ENCODE measurements at regions not wholly inside any gene's neighbourhood (a gene's known extent, or its start where the extent isn't known, plus 50 kb on each side); places are given as distances from the start of the nearest gene placed in this dataset.

DNA sequence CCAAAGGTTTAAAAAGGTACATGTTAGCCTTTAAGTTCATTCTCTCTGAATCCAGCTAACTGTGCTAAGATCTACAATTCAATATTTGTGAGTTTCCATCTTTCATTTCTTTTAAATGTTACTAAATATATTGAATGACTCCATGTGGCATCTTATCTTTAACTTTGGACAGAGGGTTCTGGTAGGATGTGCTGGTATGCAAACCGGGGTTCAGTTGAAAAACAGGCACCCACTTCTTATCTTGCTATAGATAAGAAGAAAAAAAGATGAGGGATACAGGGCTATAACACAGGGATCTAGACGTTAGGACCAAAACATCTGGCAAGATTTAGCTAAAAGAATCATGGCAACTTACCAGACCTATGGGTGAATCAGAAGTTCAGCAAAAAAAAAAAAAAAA lies 538.3 kb downstream of the EDEM1 start:
- DNase-seq (ENCODE audit: low spot score in 2 of 2, unreplicated experiment in 2 of 2), result no peak
- Mint-ChIP-seq H3K36me3 (no peaks in the 10 kb centered on the region), H3K27ac (no peak overlapping the region), H3K4me3 (no peak overlapping the region), H3K9me3 (no peaks in the 10 kb centered on the region), H3K27me3 (ENCODE audit: low read depth) (no peaks in the 10 kb centered on the region), H3K4me1 (peaks cover 17% of the 10 kb centered on the region)
- TF ChIP-seq, protein P1, sequence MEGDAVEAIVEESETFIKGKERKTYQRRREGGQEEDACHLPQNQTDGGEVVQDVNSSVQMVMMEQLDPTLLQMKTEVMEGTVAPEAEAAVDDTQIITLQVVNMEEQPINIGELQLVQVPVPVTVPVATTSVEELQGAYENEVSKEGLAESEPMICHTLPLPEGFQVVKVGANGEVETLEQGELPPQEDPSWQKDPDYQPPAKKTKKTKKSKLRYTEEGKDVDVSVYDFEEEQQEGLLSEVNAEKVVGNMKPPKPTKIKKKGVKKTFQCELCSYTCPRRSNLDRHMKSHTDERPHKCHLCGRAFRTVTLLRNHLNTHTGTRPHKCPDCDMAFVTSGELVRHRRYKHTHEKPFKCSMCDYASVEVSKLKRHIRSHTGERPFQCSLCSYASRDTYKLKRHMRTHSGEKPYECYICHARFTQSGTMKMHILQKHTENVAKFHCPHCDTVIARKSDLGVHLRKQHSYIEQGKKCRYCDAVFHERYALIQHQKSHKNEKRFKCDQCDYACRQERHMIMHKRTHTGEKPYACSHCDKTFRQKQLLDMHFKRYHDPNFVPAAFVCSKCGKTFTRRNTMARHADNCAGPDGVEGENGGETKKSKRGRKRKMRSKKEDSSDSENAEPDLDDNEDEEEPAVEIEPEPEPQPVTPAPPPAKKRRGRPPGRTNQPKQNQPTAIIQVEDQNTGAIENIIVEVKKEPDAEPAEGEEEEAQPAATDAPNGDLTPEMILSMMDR (IDR thresholded peaks at IDR 0.05; ENCODE audit: unreplicated experiment), result no peak

DNA sequence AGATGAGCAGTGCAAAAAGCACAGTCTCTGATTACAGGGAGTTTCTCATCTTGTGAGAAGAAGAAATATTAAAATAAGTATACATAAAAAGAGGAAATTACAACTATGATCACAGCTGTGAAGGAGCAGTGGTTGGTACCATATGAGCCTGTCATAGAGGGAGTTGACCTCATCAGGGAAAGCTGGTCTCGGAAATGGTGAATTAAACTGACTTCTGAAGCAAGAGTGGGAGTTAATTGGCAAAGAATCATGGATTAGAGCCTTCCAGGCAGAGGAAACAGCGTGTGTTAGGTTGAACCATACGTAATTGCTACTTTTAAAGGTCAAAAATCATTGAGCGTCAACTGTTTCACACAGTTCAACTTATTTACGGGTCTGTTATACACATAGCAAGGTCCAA lies 539.1 kb downstream of the EDEM1 start:
- H3K36me3 Mint-ChIP-seq, result no peaks in the 10 kb centered on the region

DNA sequence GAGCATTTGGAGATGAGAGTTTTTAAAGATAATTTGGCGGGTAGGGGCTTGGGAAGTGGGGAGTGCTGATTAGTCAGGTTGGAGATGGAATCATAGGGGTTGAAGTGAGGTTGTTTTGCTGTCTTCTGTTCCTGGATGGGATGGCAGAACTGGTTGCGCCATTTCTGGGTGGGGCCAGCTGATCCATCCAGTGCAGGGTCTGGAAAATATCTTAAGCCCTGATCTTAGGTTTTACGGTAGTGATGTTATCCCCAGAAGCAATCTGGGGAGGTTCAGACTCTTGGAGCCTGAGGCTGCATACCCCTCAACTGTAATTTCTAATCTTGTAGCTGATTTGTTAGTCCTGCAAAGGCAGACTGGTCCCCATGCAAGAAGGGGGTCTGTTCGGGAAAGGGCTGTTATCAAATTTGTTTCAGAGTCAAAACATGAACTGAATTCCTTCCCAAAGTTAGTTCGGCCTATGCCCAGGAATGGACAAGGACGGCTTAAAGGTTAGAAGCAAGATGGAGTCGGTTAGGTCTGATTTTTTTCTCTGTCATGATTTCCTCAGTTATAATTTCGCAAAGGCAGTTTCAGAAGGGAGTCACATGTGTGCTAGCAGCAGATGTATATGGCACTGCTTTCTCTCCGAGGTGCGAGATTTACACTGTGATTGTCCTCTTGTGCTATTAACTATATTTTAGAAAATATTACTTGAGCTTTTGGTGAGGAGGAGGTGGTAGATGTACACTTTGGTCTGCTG lies 540.4 kb downstream of the EDEM1 start:
- TF ChIP-seq, protein P1 (IDR thresholded peaks at IDR 0.05; ENCODE audit: unreplicated experiment), result no peak
- Mint-ChIP-seq H3K27me3 (ENCODE audit: low read depth) (no peaks in the 10 kb centered on the region), H3K4me1 (peaks cover 17% of the 10 kb centered on the region), H3K27ac (no peak overlapping the region), H3K9me3 (no peaks in the 10 kb centered on the region), H3K36me3 (no peaks in the 10 kb centered on the region), H3K4me3 (no peak overlapping the region)
- no peak for DNase-seq (ENCODE audit: low spot score in 2 of 2, unreplicated experiment in 2 of 2)

More for the DNA sequence above, 539.1 kb downstream of the EDEM1 start:
- TF ChIP-seq, protein P1 (IDR thresholded peaks at IDR 0.05; ENCODE audit: unreplicated experiment), result no peak
- no peak for DNase-seq (ENCODE audit: low spot score in 2 of 2, unreplicated experiment in 2 of 2)
- peaks cover 15% of the 10 kb centered on the region for H3K4me1 Mint-ChIP-seq
- no peak overlapping the region for H3K4me3 Mint-ChIP-seq
- H3K27me3 Mint-ChIP-seq (ENCODE audit: low read depth), result no peaks in the 10 kb centered on the region
- H3K9me3 Mint-ChIP-seq, result no peaks in the 10 kb centered on the region
- peak overlapping the region; percentile 6 for H3K27ac Mint-ChIP-seq

DNA sequence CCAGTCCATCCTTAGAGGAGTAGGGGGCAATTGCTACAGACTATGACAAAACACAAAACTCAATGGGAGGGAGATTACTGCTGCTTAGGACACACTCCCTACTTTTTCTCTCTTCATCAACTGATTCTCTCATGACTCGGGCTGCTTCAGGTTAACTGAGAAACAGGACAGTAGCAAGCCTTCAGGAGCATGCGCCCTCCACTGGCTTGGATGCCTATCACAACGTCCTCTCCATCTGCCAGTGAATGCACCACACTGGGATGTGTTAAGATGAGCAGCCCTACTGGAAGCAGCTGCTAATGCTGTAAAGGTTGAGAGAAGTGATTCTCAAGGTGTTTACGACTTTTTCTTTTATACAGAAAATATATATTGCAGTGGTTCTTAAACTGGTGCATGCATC lies 542.3 kb downstream of the EDEM1 start:
- no peaks in the 10 kb centered on the region for H3K27me3 Mint-ChIP-seq (ENCODE audit: low read depth)
- TF ChIP-seq, protein P1 (IDR thresholded peaks at IDR 0.05; ENCODE audit: unreplicated experiment), result no peak
- no peak overlapping the region for H3K4me3 Mint-ChIP-seq
- H3K36me3 Mint-ChIP-seq, result no peaks in the 10 kb centered on the region
- H3K4me1 Mint-ChIP-seq, result peaks cover 10% of the 10 kb centered on the region
- no peak for DNase-seq (ENCODE audit: low spot score in 2 of 2, unreplicated experiment in 2 of 2)
- H3K9me3 Mint-ChIP-seq, result no peaks in the 10 kb centered on the region
- no peak overlapping the region for H3K27ac Mint-ChIP-seq

DNA sequence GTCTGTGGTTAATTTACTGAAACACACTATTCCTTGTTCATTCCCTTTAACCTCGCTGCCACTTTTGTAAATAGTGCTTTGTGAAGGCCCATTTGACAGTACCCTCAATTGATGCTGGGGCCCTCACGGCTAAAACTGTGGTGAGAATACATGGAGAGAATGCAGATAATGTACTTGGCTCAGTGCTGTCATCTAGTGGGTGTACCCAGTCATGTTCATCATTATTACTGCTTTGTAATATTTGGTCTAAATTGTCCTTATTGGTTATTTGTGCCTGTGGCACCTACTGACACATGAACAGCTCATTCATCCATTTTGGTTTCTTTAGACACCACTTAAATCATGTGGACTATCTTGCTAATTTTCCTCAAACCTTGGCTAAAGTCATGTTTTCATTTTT lies 543.6 kb downstream of the EDEM1 start:
- Mint-ChIP-seq H3K27ac (no peak overlapping the region), H3K4me3 (no peak overlapping the region), H3K9me3 (no peaks in the 10 kb centered on the region), H3K36me3 (no peaks in the 10 kb centered on the region), H3K27me3 (ENCODE audit: low read depth) (no peaks in the 10 kb centered on the region), H3K4me1 (peaks cover 10% of the 10 kb centered on the region)
- TF ChIP-seq, protein P1 (IDR thresholded peaks at IDR 0.05; ENCODE audit: unreplicated experiment), result no peak
- no peak for DNase-seq (ENCODE audit: low spot score in 2 of 2, unreplicated experiment in 2 of 2)

Measured in mesothelial cell of epicardium (in vitro differentiated cells).